Ovary (tissue), 7 donors: ENCODE measurements at regions not wholly inside any gene's neighbourhood (a gene's known extent, or its start where the extent isn't known, plus 50 kb on each side); places are given as distances from the start of the nearest gene placed in this dataset.

Experiments
- DNase-seq, 5 donors: peaks; one replicate each; pipeline ENCODE4 v3.0.0-alpha.2; 2019 to 2020
- H3K27ac ChIP-seq, 2 donors: fragments of 200-600 bp; one replicate each; pipeline versions ENCODE4 v1.5.1 to v1.8.0; 2019 to 2022
- H3K27me3 ChIP-seq: fragments of 200-600 bp; one replicate; pipeline ENCODE4 v1.8.0; 2022
- H3K36me3 ChIP-seq: fragments of 200-600 bp; sonication (generic); one replicate; pipeline ENCODE4 v1.5.1; 2019
- H3K4me1 ChIP-seq: one replicate; pipeline ENCODE4 v1.8.1; 2013; ENCODE audit warnings: mild to moderate bottlenecking, moderate library complexity; ENCODE audit not compliant: insufficient read depth
- H3K4me3 ChIP-seq: fragments of 200-600 bp; sonication (generic); one replicate; pipeline ENCODE4 v1.5.1; 2017
- H3K9me3 ChIP-seq, 2 donors: fragments of 200-600 bp in 1 of 2; sonication (generic) in 1 of 2; one replicate each; pipeline versions ENCODE4 v1.5.1 to v1.8.1; 2013 to 2019; ENCODE audit warnings: mild to moderate bottlenecking in 1 of 2, moderate library complexity in 1 of 2
- EP300 ChIP-seq: sonication (generic); formaldehyde crosslinking; IDR thresholded peaks from one replicate; pipeline ENCODE4 v1.6.1; 2017; ENCODE audit warnings: antibody characterized with exemption
- POLR2A ChIP-seq: fragments of 450-650 bp; IDR thresholded peaks from one replicate; pipeline ENCODE4 v1.6.1; 2017; ENCODE audit warnings: antibody characterized with exemption, mild to moderate bottlenecking, moderate library complexity
- WGBS, 3 donors: extraction: QIAGEN DNeasy Blood & Tissue Kit in 1 of 3; methylation state at CpG; one replicate each; pipeline versions ENCODE4 v1.1.5 to v1.1.7; 2013 to 2017; 5-methylcytosine and 5-hydroxymethylcytosine counted together
- intact Hi-C, 4 donors: fragments of 100-400 bp; cut with DNase I; formaldehyde crosslinking; loops; one replicate each; pipeline versions ENCODE4 v1.11.0 to v1.15.1; 2022 to 2023
- TF ChIP-seq, protein P1 (sequence below), 3 donors: fragments of 450-650 bp in 2 of 3; fragments of 200-600 bp in 1 of 3; IDR thresholded peaks; one replicate each; pipeline versions ENCODE4 v1.5.1 to v1.8.0; 2016 to 2022; ENCODE audit warnings: antibody characterized with exemption in 3 of 3, mild to moderate bottlenecking in 1 of 3
- donor health status: DM: no; HTN: no; CAD: no; lungs with moderate emphysema.
- donor health status: DM: no; HTN: no; CAD: no.
- donor health status: Bipolar disorder and iron deficiency.
- donor health status: DM: no; HTN: no; CAD: no.
- donor health status: DM: yes; HTN: yes; CAD: no.

DNA sequence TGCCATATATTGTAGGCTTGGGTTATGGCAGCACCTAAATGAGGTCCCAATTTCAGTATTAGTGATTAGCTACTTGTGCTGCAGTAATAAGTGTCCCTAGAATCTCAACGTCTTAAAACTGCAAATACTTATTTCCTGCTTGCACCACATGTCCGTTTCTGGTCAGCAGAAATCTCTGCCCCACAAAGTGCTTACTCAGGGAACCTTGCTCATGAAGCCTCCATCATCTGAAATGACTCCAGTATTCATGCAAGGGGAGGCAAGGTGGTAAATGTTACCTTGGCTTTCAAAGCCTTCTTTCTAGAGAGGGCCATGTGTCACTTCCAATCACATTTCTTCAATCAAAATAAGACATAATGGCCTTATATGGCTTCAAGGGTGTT, 274.2 kb upstream of the KAZN start:
- Histone ChIP-seq H3K4me3 (no peak overlapping the region), H3K27me3 (no peaks in the 10 kb centered on the region), H3K9me3 (no peaks in the 10 kb centered on the region), H3K27ac (no peak overlapping the region), H3K4me1 (no peaks in the 10 kb centered on the region), H3K36me3 (no peaks in the 10 kb centered on the region)
- DNase-seq = no peak
- intact Hi-C loops = no loop called here
- 44 to 68% (median 56%) methylated on average over 2 of the region's 2 CpGs for WGBS, 3 donors
- TF ChIP-seq, protein P1, sequence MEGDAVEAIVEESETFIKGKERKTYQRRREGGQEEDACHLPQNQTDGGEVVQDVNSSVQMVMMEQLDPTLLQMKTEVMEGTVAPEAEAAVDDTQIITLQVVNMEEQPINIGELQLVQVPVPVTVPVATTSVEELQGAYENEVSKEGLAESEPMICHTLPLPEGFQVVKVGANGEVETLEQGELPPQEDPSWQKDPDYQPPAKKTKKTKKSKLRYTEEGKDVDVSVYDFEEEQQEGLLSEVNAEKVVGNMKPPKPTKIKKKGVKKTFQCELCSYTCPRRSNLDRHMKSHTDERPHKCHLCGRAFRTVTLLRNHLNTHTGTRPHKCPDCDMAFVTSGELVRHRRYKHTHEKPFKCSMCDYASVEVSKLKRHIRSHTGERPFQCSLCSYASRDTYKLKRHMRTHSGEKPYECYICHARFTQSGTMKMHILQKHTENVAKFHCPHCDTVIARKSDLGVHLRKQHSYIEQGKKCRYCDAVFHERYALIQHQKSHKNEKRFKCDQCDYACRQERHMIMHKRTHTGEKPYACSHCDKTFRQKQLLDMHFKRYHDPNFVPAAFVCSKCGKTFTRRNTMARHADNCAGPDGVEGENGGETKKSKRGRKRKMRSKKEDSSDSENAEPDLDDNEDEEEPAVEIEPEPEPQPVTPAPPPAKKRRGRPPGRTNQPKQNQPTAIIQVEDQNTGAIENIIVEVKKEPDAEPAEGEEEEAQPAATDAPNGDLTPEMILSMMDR (IDR thresholded peaks at IDR 0.05) = no peak
- TF ChIP-seq EP300 (no peak), POLR2A (no peak)

DNA sequence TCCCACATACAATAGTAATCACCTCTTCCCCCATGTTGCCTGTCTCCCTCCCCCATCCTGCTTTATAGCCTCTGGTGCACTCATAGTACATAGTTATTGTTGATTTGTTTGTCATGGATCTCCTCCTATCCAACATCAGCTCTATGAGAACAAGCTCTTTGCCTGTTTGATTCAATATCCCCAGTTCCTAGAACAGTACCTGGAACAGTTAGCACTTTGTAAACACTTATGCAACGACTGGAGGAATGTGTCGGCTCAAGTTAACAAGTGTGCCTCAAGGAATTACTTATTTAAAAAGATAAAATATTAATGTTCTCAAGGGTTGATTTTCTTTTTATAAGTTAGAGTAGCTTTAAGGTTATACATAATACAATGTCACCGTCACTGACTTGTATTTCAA, 271.6 kb upstream of the KAZN start:
- TF ChIP-seq POLR2A (no peak), EP300 (no peak)
- TF ChIP-seq, protein P1 (IDR thresholded peaks at IDR 0.05) = no peak
- intact Hi-C loops = no loop called here

DNA sequence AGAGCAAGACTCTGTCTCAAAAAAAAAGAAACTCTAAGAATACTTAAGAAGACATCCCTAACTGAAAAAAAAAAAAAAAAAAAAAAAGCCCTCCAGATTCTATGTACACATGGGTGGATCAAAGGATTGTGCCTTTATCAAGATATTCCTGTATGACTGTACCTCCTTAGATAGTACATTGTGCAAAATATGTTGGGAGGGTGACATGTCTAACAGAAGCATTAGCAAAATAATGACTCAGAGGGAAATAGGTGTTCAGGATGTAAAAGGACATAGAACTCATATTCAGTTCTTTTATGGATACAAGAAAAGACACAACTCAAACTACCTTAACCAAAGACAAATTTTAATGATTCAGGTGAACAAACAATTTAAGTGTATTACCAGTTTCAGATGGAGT, 269.8 kb upstream of the KAZN start:
- Histone ChIP-seq H3K27ac (no peak overlapping the region), H3K27me3 (no peaks in the 10 kb centered on the region), H3K9me3 (no peaks in the 10 kb centered on the region), H3K4me3 (no peak overlapping the region), H3K4me1 (no peaks in the 10 kb centered on the region), H3K36me3 (no peaks in the 10 kb centered on the region)
- TF ChIP-seq POLR2A = no peak
- TF ChIP-seq EP300 = no peak
- TF ChIP-seq, protein P1 (IDR thresholded peaks at IDR 0.05) = no peak
- no peak for DNase-seq
- intact Hi-C loops = no loop called here

More for the DNA sequence above, 271.6 kb upstream of the KAZN start:
- H3K4me3 ChIP-seq = no peak overlapping the region
- H3K4me1 ChIP-seq = no peaks in the 10 kb centered on the region
- H3K36me3 ChIP-seq = no peaks in the 10 kb centered on the region
- no peak for DNase-seq
- H3K27ac ChIP-seq = no peak overlapping the region
- H3K9me3 ChIP-seq = no peaks in the 10 kb centered on the region
- no peaks in the 10 kb centered on the region for H3K27me3 ChIP-seq
- 87 to 92% (median 91%) methylated on average over 3 of the region's 3 CpGs for WGBS, 3 donors

DNA sequence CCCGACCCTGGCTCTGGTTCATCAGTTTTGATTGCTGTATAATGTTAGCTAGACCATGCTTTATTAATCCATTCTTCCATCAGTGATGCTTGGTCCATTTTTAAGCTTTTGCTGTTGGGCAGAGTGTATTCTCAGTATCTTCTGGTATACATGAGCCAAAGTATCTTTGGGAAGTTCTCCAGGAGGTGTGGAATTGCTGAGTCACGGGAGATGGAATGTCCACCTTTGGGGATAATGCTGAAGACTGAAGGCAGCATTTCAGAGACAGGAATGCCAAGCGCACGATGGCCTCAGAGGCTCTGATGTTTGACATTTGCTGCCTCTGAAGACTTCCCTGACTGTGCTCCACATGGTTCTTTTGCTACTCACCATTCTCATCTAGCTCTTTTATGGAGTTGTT, 266.3 kb upstream of the KAZN start:
- no peaks in the 10 kb centered on the region for H3K9me3 ChIP-seq
- WGBS, 3 donors = 70 to 77% (median 71%) methylated on average over 4 of the region's 4 CpGs
- DNase-seq = no peak

More for the DNA sequence above, 266.3 kb upstream of the KAZN start:
- intact Hi-C loops = no loop called here
- Histone ChIP-seq H3K4me1 (no peaks in the 10 kb centered on the region), H3K27ac (no peak overlapping the region), H3K27me3 (no peaks in the 10 kb centered on the region), H3K36me3 (no peaks in the 10 kb centered on the region), H3K4me3 (no peak overlapping the region)
- TF ChIP-seq, protein P1 (IDR thresholded peaks at IDR 0.05) = no peak
- TF ChIP-seq EP300 (no peak), POLR2A (no peak)
